ENCODE measurements at regions not wholly inside any gene's neighbourhood (a gene's known extent, or its start where the extent isn't known, plus 50 kb on each side); places are given as distances from the start of the nearest gene placed in this dataset.

GRCh38 chr12:116472193-116472592 lies 87.0 kb upstream of the MAP1LC3B2 start:
- H3K27me3 Mint-ChIP-seq (ENCODE audit: unreplicated experiment), result peaks cover 2% of the 10 kb centered on the region
- H3K4me3 Mint-ChIP-seq (ENCODE audit: unreplicated experiment), result no peak overlapping the region
- no peaks in the 10 kb centered on the region for H3K9me3 Mint-ChIP-seq (ENCODE audit: unreplicated experiment)
- DNase-seq (ENCODE audit: low spot score), result no peak
- H3K27ac Mint-ChIP-seq (ENCODE audit: unreplicated experiment), result no peak overlapping the region
- TF ChIP-seq, protein P1, sequence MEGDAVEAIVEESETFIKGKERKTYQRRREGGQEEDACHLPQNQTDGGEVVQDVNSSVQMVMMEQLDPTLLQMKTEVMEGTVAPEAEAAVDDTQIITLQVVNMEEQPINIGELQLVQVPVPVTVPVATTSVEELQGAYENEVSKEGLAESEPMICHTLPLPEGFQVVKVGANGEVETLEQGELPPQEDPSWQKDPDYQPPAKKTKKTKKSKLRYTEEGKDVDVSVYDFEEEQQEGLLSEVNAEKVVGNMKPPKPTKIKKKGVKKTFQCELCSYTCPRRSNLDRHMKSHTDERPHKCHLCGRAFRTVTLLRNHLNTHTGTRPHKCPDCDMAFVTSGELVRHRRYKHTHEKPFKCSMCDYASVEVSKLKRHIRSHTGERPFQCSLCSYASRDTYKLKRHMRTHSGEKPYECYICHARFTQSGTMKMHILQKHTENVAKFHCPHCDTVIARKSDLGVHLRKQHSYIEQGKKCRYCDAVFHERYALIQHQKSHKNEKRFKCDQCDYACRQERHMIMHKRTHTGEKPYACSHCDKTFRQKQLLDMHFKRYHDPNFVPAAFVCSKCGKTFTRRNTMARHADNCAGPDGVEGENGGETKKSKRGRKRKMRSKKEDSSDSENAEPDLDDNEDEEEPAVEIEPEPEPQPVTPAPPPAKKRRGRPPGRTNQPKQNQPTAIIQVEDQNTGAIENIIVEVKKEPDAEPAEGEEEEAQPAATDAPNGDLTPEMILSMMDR (IDR thresholded peaks at IDR 0.05; ENCODE audit: unreplicated experiment), result no peak
- H3K4me1 Mint-ChIP-seq (ENCODE audit: unreplicated experiment), result no peaks in the 10 kb centered on the region
- H3K36me3 Mint-ChIP-seq (ENCODE audit: low read depth, unreplicated experiment), result no peaks in the 10 kb centered on the region

DNA sequence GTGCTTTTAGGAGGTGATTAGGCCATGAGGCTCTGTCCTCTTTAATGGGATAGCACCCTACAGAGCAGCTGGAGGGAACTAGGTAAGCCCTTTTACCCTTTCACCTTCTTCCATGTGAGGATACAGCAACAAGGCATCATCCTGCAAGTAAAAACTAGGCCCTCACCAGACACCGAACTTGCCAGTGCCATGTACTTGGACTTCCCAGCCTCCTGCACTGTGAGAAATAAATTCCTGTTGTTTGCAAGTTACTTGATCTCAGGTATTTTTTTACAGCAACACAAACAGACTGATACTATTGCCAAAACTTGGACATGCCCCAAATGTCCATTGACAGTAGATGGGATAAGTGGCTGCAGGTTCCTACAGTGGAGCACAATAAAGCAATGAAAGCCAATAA lies 85.8 kb upstream of the MAP1LC3B2 start:
- DNase-seq (ENCODE audit: low spot score), result no peak
- H3K9me3 Mint-ChIP-seq (ENCODE audit: unreplicated experiment), result no peaks in the 10 kb centered on the region
- no peak overlapping the region for H3K27ac Mint-ChIP-seq (ENCODE audit: unreplicated experiment)
- H3K27me3 Mint-ChIP-seq (ENCODE audit: unreplicated experiment), result peaks cover 2% of the 10 kb centered on the region
- H3K4me3 Mint-ChIP-seq (ENCODE audit: unreplicated experiment), result no peak overlapping the region
- H3K4me1 Mint-ChIP-seq (ENCODE audit: unreplicated experiment), result no peaks in the 10 kb centered on the region
- H3K36me3 Mint-ChIP-seq (ENCODE audit: low read depth, unreplicated experiment), result no peaks in the 10 kb centered on the region
- TF ChIP-seq, protein P1 (IDR thresholded peaks at IDR 0.05; ENCODE audit: unreplicated experiment), result no peak

- no peak overlapping the region for H3K27ac Mint-ChIP-seq (ENCODE audit: unreplicated experiment)
- TF ChIP-seq, protein P1 (IDR thresholded peaks at IDR 0.05; ENCODE audit: unreplicated experiment), result no peak
- H3K4me1 Mint-ChIP-seq (ENCODE audit: unreplicated experiment), result no peaks in the 10 kb centered on the region
- no peak for DNase-seq (ENCODE audit: low spot score)
- no peak overlapping the region for H3K4me3 Mint-ChIP-seq (ENCODE audit: unreplicated experiment)
- peaks cover 5% of the 10 kb centered on the region for H3K9me3 Mint-ChIP-seq (ENCODE audit: unreplicated experiment)
- peaks cover 4% of the 10 kb centered on the region for H3K27me3 Mint-ChIP-seq (ENCODE audit: unreplicated experiment)
- H3K36me3 Mint-ChIP-seq (ENCODE audit: low read depth, unreplicated experiment), result peaks cover 9% of the 10 kb centered on the region
These were observed 84.8 kb upstream of the MAP1LC3B2 start for GRCh38 chr12:116474331-116474730.

- H3K27me3 Mint-ChIP-seq (ENCODE audit: unreplicated experiment), result peaks cover 5% of the 10 kb centered on the region
These were observed 84.3 kb upstream of the MAP1LC3B2 start for GRCh38 chr12:116474899-116475298.

GRCh38 chr12:116476227-116476822 lies 82.9 kb upstream of the MAP1LC3B2 start:
- TF ChIP-seq, protein P1 (IDR thresholded peaks at IDR 0.05; ENCODE audit: unreplicated experiment), result no peak
- Mint-ChIP-seq H3K4me3 (ENCODE audit: unreplicated experiment) (no peak overlapping the region), H3K27me3 (ENCODE audit: unreplicated experiment) (peaks cover 5% of the 10 kb centered on the region), H3K4me1 (ENCODE audit: unreplicated experiment) (peaks cover 2% of the 10 kb centered on the region), H3K9me3 (ENCODE audit: unreplicated experiment) (peaks cover 5% of the 10 kb centered on the region), H3K36me3 (ENCODE audit: low read depth, unreplicated experiment) (peaks cover 11% of the 10 kb centered on the region), H3K27ac (ENCODE audit: unreplicated experiment) (no peak overlapping the region)
- DNase-seq (ENCODE audit: low spot score), result no peak

More at GRCh38 chr12:116474899-116475298, 84.3 kb upstream of the MAP1LC3B2 start:
- TF ChIP-seq, protein P1 (IDR thresholded peaks at IDR 0.05; ENCODE audit: unreplicated experiment), result no peak
- no peaks in the 10 kb centered on the region for H3K4me1 Mint-ChIP-seq (ENCODE audit: unreplicated experiment)
- no peak overlapping the region for H3K4me3 Mint-ChIP-seq (ENCODE audit: unreplicated experiment)
- peaks cover 5% of the 10 kb centered on the region for H3K9me3 Mint-ChIP-seq (ENCODE audit: unreplicated experiment)
- no peak overlapping the region for H3K27ac Mint-ChIP-seq (ENCODE audit: unreplicated experiment)
- peaks cover 11% of the 10 kb centered on the region for H3K36me3 Mint-ChIP-seq (ENCODE audit: low read depth, unreplicated experiment)
- DNase-seq (ENCODE audit: low spot score), result no peak

Measured in endothelial cell (in vitro differentiated cells).